Right lobe of liver (tissue), 4 donors: ENCODE measurements at regions not wholly inside any gene's neighbourhood (a gene's known extent, or its start where the extent isn't known, plus 50 kb on each side); places are given as distances from the start of the nearest gene placed in this dataset.

ENCODE experiments used
- CTCF ChIP-seq, 4 donors: fragments of 200-600 bp in 3 of 4; fragments of 450-650 bp in 1 of 4; IDR thresholded peaks; one replicate each; pipeline versions ENCODE4 v1.5.1 to v1.8.0; 2016 to 2022; ENCODE audit warnings: antibody characterized with exemption in 4 of 4, mild to moderate bottlenecking in 2 of 4
- POLR2A ChIP-seq: fragments of 450-650 bp; IDR thresholded peaks from one replicate; pipeline ENCODE4 v1.6.1; 2017; ENCODE audit warnings: antibody characterized with exemption, mild to moderate bottlenecking
- donor health status: DM: no; HTN: no; CAD: no.
- donor health status: DM: no; HTN: no; CAD: no.
- donor health status: DM: no; HTN: yes; CAD: no.

DNA sequence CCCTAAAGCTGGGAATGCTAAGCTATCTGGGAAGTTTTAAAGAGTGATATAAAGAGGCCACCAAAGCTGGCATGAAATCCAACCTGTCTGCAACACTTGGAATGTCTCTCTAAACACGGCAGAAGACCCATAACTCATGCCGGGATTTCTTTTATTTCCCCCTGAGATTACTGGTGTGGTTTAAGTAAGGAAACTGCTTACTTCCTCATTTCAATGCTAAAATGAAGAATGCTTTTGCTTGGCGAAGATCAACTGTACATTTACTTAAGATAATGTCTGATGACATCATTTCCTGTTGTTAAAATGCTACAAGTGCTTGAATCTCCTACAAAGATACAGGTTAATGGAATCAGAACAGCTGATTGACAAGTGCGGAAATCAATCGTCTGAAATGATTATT lies 353.8 kb upstream of the SALL3 start:
- TF ChIP-seq CTCF (IDR thresholded peaks at IDR 0.05) = no peak
- TF ChIP-seq POLR2A = no peak
